ENCODE measurements at regions not wholly inside any gene's neighbourhood (a gene's known extent, or its start where the extent isn't known, plus 50 kb on each side); places are given as distances from the start of the nearest gene placed in this dataset.

GRCh38 chr11:11077898-11078297 lies 220.0 kb upstream of the ZBED5 start:
- TF ChIP-seq CTCF (IDR thresholded peaks at IDR 0.05; ENCODE audit: insufficient read depth, low read depth, low read length) = no peak
- Histone ChIP-seq H3K27me3 (ENCODE audit: control insufficient read depth, insufficient read depth, low read length) (peaks cover 11% of the 10 kb centered on the region), H3K36me3 (ENCODE audit: control insufficient read depth, insufficient read depth, low read length) (no peaks in the 10 kb centered on the region), H3K4me3 (ENCODE audit: low read depth, low read length) (no peak overlapping the region)
- CTCF ChIA-PET = interaction anchor here (0.8 to 2.0 kb wide), 5 partner anchors 15 to 653 kb away, joined by 3 to 6 read pairs (median 3); no protein-coding TSS in a partner anchor
- no peak for DNase-seq (ENCODE audit: low read depth)
- POLR2A ChIA-PET = no interaction called here

DNA sequence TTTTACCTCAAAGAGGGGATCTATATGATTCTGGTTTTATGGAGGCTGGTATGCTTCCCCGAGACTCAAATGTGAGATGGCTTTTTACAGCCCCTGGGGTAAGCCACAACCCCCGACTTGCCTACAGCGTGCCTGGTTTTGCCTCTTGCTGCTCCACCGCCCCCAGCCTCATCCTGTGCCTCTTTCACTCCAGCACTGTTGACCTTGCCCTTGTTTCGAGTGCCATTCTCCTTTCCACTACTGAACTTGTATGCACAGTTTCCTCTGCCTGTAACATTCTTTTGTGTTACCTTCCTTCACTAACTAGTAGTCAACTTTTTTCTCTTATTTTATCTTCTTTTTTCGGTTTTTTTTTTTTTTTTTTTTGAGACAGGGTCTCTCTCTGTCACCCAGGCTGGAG lies 219.0 kb upstream of the ZBED5 start:
- Histone ChIP-seq H3K36me3 (ENCODE audit: control insufficient read depth, insufficient read depth, low read length) (no peaks in the 10 kb centered on the region), H3K4me3 (ENCODE audit: low read depth, low read length) (no peak overlapping the region), H3K27me3 (ENCODE audit: control insufficient read depth, insufficient read depth, low read length) (peaks cover 11% of the 10 kb centered on the region)
- ChIA-PET POLR2A (interaction anchor here (0.7 kb wide), 1 partner anchor 99 kb away, joined by 3 read pairs; no protein-coding TSS in a partner anchor), CTCF (interaction anchor here (1.0 kb wide), 1 partner anchor 10 kb away, joined by 7 read pairs; no protein-coding TSS in a partner anchor)
- DNase-seq (ENCODE audit: low read depth) = no peak
- no peak for TF ChIP-seq CTCF (IDR thresholded peaks at IDR 0.05; ENCODE audit: insufficient read depth, low read depth, low read length)

- no peaks in the 10 kb centered on the region for H3K36me3 ChIP-seq (ENCODE audit: control insufficient read depth, insufficient read depth, low read length)
- H3K27me3 ChIP-seq (ENCODE audit: control insufficient read depth, insufficient read depth, low read length) = peaks cover 11% of the 10 kb centered on the region
- ChIA-PET POLR2A (no interaction called here), CTCF (interaction anchor here (0.7 to 1.6 kb wide), 2 partner anchors 13 to 39 kb away, joined by 3 to 4 read pairs; no protein-coding TSS in a partner anchor)
- TF ChIP-seq CTCF (IDR thresholded peaks at IDR 0.05; ENCODE audit: insufficient read depth, low read depth, low read length) = no peak
- no peak for DNase-seq (ENCODE audit: low read depth)
- no peak overlapping the region for H3K4me3 ChIP-seq (ENCODE audit: low read depth, low read length)
Measured at GRCh38 chr11:11076276-11076675, 218.4 kb upstream of the ZBED5 start.

GRCh38 chr11:11075515-11076171 lies 217.8 kb upstream of the ZBED5 start:
- POLR2A ChIA-PET = no interaction called here
- Histone ChIP-seq H3K4me3 (ENCODE audit: low read depth, low read length) (no peak overlapping the region), H3K36me3 (ENCODE audit: control insufficient read depth, insufficient read depth, low read length) (no peaks in the 10 kb centered on the region), H3K27me3 (ENCODE audit: control insufficient read depth, insufficient read depth, low read length) (peaks cover 15% of the 10 kb centered on the region)
- no peak for TF ChIP-seq CTCF (IDR thresholded peaks at IDR 0.05; ENCODE audit: insufficient read depth, low read depth, low read length)
- no peak for DNase-seq (ENCODE audit: low read depth)
- CTCF ChIA-PET = interaction anchor here (0.7 to 1.7 kb wide), 4 partner anchors 12 to 712 kb away, joined by 3 to 4 read pairs (median 3); no protein-coding TSS in a partner anchor

DNA sequence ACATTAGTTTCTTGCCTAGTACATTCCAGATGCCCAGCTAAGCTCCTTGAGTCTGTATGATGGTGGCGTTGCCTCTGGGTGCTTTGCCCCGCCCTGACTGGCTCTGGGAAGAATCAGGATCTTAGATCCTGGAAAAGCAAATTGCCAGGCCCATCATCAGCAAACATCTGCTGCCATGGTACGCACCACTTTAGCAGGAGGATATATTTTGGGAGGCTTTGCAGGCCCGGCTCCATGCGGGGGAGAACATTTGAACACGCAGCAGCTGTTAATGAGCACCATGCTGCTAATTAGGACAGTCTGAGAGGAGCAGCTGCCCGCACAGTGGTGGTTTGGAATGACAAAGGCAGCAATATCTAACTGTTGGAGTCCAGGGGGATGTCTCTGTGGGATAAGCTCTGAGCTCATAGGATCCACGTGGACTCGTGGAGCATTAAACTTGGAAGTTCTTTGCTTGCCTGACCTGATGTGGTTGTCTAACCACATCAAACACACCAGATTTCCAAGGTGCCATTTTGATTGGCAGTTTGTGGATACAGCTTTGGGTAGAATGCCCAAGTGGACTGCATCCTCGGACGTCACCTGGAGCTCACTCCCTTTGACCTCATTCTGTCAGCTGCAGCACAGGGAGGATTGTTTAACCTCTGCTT lies 217.0 kb upstream of the ZBED5 start:
- no peak for TF ChIP-seq CTCF (IDR thresholded peaks at IDR 0.05; ENCODE audit: insufficient read depth, low read depth, low read length)
- DNase-seq (ENCODE audit: low read depth) = no peak
- Histone ChIP-seq H3K36me3 (ENCODE audit: control insufficient read depth, insufficient read depth, low read length) (no peaks in the 10 kb centered on the region), H3K4me3 (ENCODE audit: low read depth, low read length) (no peak overlapping the region), H3K27me3 (ENCODE audit: control insufficient read depth, insufficient read depth, low read length) (peaks cover 16% of the 10 kb centered on the region)
- ChIA-PET POLR2A (no interaction called here), CTCF (interaction anchor here (0.8 to 1.7 kb wide), 3 partner anchors 11 to 713 kb away, joined by 3 to 4 read pairs (median 3); no protein-coding TSS in a partner anchor)

Data from BJ (cell line).